ENCODE measurements at regions not wholly inside any gene's neighbourhood (a gene's known extent, or its start where the extent isn't known, plus 50 kb on each side); places are given as distances from the start of the nearest gene placed in this dataset.

DNA sequence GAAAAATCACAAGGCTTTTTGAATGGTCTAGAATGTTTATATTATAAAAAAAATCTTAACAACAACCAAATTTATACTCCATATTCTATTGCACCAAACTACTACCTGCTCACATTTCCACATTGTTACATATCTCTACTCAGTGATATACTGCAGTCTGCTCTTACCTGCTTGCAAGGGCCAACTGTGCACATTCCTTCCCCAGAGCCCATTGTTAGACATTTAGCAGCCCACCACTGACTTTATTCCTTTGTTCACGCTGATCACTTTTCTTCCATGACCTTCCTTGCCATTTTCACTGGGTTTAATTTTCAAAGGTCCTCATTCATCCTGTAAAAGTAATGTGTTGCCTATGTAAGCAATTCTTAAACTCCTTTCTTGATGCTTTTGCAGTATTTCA is 109.7 kb upstream of the KCNJ3 start:
- TF ChIP-seq POLR2A (IDR thresholded peaks at IDR 0.05) (no peak), POLR2AphosphoS5 (IDR thresholded peaks at IDR 0.05) (no peak)
- TF ChIP-seq, protein P1, sequence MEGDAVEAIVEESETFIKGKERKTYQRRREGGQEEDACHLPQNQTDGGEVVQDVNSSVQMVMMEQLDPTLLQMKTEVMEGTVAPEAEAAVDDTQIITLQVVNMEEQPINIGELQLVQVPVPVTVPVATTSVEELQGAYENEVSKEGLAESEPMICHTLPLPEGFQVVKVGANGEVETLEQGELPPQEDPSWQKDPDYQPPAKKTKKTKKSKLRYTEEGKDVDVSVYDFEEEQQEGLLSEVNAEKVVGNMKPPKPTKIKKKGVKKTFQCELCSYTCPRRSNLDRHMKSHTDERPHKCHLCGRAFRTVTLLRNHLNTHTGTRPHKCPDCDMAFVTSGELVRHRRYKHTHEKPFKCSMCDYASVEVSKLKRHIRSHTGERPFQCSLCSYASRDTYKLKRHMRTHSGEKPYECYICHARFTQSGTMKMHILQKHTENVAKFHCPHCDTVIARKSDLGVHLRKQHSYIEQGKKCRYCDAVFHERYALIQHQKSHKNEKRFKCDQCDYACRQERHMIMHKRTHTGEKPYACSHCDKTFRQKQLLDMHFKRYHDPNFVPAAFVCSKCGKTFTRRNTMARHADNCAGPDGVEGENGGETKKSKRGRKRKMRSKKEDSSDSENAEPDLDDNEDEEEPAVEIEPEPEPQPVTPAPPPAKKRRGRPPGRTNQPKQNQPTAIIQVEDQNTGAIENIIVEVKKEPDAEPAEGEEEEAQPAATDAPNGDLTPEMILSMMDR (IDR thresholded peaks at IDR 0.05) = no peak
